ENCODE measurements at regions not wholly inside any gene's neighbourhood (a gene's known extent, or its start where the extent isn't known, plus 50 kb on each side); places are given as distances from the start of the nearest gene placed in this dataset.
A peak's percentile ranks its signal among the peaks of the same experiment; 100 is the strongest.

DNA sequence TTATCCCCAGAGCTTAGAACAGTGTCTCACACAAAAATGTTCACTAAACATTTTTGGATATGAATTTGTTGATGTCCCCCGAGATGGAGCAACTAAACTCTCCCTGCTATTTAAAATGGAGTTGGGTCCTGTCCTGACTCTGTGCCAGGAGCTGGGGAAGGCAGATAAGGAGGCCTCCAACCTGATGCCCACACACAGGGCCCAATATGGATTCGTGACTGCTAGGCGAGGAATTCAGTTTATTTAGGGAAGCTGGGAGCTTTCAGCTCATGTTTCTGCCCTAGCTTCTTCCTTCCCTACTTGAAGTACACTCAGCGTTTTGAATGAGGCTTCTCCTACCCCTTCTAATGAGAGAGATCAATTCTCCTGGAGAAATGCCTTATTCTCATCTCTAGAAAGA lies 373.0 kb upstream of the LARGE1 start:
- no peak overlapping the region for H3K4me3 ChIP-seq (ENCODE audit: low read length)
- DNase-seq (ENCODE audit: low read depth, low spot score): no peak

DNA sequence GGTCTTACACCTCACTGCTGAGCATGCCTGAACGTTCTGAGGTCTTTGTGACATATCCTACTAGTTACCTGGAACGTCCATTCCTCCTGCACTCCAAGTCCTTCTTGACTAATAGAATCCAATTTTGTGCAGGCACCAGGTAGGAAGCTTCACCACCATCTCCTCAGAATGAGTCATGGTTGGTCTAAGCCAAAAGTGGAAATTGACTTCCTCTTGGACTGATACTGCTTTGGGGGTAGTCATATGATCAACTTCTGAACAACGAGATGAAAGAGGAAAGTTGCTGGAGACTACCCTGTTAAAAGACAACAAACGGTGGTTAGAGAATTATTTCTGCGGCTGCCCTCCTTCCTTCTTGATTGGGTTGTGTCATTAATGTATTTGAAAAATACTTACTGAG lies 374.2 kb upstream of the LARGE1 start:
- DNase-seq (ENCODE audit: low read depth, low spot score): peak; percentile 27
- H3K4me3 ChIP-seq (ENCODE audit: low read length): no peak overlapping the region

DNA sequence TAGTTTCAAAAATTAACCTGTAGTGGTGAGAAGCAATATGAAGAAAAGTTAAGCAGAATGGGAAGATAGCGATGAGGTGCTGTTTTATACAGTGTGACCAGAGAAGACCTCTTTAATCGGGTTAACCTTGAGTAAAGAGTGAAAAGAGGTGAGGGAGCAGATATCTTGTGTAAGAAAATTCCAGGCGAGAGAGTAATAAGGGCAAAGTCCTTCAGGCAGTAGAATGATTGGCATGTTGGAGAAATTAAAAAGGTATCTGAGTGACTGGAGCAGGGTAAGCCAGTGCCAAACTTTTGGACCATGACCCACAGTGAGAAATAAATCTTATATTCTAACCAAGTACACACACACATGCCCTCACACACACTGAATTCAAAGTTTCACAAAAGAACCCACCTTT lies 374.7 kb upstream of the LARGE1 start:
- H3K4me3 ChIP-seq (ENCODE audit: low read length): no peak overlapping the region
- no peak for DNase-seq (ENCODE audit: low read depth, low spot score)

DNA sequence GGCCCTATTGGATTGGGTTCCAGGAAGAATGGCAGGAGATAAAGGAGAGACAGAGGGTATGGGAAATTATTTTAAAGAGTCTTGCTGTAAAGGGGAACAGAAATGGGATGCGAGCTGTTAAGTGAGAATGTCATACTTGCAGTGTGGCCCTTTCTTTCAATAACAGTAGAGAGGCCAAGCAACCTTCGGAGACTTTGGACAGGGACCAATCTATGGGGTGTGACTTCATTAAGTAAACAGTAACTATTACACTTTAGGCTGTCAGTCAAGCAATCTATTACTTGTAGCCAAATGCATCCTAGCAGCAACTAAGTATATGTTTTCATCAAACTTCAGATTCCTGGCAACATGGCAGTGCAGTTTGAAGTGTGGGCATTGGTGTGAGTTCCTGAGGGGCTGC lies 376.2 kb upstream of the LARGE1 start:
- no peak for DNase-seq (ENCODE audit: low read depth, low spot score)
- no peak overlapping the region for H3K4me3 ChIP-seq (ENCODE audit: low read length)

DNA sequence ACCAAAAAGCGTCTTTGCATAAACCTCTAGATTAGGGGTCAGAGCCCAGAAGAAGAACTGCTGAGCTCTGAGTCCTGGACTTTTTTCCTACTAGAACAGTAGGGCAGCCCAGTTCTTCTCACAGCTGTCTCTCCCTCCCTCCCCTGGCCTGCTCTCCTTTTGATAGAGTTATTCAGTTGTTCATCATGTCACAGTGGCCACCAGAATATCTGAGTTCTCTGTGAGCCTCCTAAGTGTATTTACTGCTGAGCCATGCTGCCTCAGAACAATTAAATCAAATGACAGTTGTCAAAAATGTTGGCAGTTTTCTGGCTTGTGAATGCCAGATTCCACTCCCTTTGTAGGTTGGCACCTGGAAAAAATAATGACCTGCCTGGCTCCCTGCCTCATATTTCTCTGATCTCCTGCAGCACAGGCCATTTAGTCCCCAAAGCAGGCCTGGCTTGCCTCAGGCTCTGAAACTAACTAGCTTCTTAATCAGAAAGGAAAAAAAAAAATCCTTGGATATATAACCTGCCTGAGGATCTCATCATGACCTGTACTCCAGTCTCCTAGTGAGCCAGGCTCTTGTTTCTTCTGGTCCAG lies 377.4 kb upstream of the LARGE1 start:
- no peak overlapping the region for H3K4me3 ChIP-seq (ENCODE audit: low read length)
- DNase-seq (ENCODE audit: low read depth, low spot score): no peak

DNA sequence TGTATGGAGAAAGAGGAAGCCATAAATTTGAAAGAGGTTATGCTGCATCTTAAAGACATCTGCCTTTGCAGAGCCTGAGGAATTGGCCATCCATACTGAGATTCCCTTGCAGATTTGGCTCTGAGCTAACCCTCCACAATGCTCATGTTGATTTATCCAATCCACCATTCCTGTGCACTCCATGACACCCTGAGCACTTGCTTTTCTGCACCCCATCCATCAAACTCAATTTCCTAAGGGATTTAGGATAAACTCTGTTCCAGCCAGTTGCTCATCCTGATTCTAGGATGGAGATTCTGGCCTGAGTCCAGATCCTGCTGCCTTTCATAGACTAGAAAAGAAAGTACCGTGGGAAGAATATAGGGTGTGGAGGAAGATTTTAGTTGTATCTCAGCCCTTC lies 379.2 kb upstream of the LARGE1 start:
- H3K4me3 ChIP-seq (ENCODE audit: low read length): no peak overlapping the region
- no peak for DNase-seq (ENCODE audit: low read depth, low spot score)

DNA sequence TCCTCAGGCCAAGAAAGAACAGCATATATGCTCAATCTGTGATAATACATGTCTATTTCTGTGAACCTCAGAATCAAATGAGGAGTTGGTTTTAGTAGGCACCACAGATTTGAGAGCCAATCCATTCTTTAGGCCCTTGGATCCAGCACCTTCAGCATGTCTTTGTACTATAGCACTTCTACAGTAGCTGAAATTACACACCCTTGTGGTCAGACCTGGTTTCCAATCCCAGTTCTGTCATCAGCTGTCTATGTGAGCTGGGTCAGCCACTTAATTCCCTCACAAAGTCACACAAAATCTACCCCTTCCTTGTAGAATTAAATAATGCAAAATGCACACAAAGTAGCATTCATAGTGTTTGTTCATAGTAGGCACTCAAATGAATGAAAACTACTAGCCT lies 381.3 kb upstream of the LARGE1 start:
- H3K4me3 ChIP-seq (ENCODE audit: low read length): no peak overlapping the region
- no peak for DNase-seq (ENCODE audit: low read depth, low spot score)

DNA sequence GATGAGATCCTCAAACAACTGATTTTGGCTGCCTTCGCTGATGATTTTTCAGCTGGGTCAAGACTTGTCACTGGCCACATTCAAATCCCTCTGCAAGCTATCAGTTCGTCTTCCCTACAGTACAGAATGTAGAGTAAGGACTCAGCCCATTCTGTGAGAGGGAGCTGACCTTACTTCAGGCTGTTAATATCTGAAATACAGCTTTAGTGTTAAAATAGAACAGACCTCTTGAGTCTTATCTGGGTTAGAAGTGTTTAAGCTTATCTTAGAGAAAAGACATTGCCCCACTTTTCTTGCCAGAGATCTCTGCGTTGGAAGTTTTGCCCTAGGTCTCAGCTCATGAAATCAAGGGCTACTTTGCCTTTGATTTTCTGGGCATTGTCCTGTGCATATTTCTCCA lies 383.4 kb upstream of the LARGE1 start:
- DNase-seq (ENCODE audit: low read depth, low spot score): no peak
- no peak overlapping the region for H3K4me3 ChIP-seq (ENCODE audit: low read length)

DNA sequence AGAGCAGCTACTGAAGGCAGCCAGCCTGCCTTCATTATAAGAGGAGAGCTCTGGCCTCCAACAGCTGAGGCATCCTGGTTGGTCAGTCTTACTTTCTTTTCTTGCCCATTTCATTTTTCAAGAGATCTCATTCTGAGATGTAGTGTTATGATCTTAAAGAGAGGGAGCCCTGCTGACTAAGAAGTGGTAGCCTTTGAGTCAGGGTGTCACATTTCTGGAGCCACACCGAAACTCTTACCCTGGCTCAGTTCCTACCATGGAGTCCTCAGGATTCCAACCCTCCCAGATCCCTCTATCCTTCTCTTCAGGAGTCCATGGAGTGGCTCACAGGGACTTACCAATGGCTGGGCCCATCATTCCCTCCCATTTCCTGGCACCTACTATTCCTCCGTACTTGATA lies 386.1 kb upstream of the LARGE1 start:
- no peak for DNase-seq (ENCODE audit: low read depth, low spot score)
- H3K4me3 ChIP-seq (ENCODE audit: low read length): no peak overlapping the region

DNA sequence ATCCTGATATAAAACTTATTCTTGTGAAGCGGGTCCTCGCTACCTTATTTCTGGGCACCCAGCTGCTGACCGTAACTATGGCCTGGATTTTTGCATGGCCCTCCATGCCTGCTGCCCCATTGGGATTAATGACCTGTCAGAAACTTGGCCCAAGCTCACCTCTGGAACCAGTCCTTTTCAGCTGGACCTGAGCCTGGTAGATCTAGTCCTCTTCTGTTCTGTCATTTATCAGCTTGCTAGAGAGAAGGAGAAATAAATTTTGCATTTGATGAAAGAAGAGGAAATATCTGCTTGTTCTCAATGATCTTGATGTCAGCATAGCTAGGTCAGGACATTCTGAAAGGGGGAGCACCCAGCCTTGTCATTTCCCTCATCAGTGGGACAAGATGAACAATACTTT lies 387.8 kb upstream of the LARGE1 start:
- no peak for DNase-seq (ENCODE audit: low read depth, low spot score)
- H3K4me3 ChIP-seq (ENCODE audit: low read length): no peak overlapping the region

DNA sequence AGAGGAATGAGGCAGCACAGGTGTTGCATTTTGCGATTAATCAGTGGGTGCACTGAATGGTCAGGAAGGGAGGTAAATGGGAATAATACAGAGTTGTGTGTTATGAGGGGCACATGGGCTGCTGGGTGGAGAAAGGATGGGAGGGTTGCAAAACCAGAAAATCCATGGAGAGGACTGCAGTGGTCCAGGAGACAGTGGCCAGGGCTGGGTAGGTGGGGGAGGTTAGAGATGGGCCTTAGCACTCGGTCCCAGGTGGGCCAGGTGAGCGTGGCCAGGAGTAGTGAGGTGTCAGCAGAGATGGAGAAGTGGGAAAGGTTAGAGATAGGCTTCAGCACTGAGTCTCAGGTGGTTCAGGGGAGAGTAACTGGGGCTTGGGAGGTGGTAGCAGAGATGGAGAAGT lies 399.1 kb upstream of the LARGE1 start:
- H3K4me3 ChIP-seq (ENCODE audit: low read length): no peak overlapping the region
- DNase-seq (ENCODE audit: low read depth, low spot score): no peak

DNA sequence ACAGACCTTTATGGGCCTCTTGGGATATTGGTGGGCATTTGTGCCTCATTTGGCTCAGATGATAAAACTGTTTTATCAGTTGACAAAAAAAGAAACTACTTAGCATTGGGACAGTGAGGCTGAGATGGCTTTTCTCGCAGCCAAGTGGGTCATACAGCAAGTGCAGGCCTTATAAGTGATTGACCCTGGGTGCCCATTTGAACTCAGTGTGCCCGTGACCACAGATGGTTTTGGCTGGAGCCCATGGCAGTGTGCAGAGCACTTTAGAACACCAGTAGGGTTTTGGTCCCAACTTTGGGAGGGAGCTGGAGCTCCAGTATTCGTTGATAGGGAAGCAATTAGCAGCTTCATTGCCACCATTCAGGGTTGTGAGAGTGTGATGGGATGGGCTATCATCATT lies 404.5 kb upstream of the LARGE1 start:
- H3K4me3 ChIP-seq (ENCODE audit: low read length): no peak overlapping the region
- DNase-seq (ENCODE audit: low read depth, low spot score): no peak

DNA sequence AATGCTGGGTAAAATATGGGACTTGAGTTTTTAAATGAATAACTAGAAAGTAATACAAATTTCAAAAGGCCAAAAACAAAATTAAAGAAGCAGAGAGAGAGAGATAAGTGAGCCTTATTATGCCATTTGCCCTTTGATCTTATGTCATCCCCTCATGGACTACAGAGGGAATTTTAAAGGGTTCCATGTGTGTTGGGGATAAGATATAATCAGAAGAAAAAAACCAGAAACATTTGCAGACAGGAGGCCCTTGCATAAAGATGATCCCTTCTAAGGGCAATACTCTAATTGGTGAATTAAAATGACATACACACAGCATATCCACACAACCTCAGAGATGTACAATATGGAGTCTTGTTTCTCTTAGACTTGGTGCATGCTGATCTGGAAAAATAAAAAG lies 406.6 kb upstream of the LARGE1 start:
- H3K4me3 ChIP-seq (ENCODE audit: low read length): no peak overlapping the region
- DNase-seq (ENCODE audit: low read depth, low spot score): no peak

DNA sequence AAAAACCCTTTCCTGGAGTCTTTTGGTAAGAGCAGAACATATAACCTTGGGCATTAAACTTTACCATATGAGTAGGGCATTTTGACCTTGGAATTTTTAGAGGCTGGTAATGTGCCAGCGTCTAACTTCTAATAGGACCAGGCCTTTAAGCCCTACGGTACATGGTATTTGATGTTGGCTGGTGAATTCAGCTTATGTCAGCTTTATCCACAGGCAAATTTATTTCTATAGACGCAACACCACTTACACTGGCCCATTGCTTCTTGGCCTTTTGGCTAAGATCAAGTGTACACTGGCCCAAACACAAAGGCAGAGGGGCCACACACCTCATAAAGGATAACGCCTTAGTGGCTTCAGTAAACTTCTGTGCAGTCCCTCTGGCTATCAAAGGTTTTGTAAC lies 410.2 kb upstream of the LARGE1 start:
- H3K4me3 ChIP-seq (ENCODE audit: low read length): no peak overlapping the region
- DNase-seq (ENCODE audit: low read depth, low spot score): no peak

DNA sequence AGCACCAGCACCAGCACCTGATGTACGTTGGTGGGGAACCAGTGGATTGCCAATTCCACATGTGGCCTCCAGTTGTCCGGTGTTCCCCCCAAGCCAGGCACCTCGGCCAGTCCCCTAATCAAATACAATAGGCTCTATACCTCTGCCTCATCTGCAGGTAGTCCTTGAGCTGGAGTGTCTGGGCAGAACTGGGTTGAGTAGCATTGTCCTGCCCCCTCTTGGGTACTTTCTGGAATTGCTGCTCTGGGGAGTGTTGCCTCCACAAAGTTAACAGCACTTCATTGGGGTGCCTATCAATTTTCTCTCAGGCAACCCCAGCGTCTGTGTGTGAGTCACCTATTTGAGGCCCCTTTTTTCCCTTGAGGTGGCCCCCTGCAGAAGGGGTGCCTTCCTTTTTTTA lies 413.0 kb upstream of the LARGE1 start:
- H3K4me3 ChIP-seq (ENCODE audit: low read length): no peak overlapping the region
- DNase-seq (ENCODE audit: low read depth, low spot score): no peak

DNA sequence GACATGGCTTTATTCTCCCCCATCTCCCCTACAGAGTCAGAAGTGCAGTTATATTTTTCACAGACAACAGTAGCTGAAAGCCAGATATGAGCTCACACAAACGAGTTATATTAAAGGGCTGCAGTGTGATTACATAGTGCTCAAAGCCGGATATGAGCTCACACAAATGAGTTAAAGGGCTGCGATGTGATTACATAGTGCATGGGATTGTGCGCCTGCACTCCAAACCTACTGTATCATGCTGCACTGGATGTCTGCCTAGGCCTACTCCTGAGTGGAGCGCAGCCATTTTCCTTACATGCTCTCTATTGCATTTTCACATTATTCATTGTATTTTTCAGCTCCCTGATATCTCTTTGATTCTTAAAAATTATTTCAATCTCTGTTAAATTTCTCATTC lies 414.6 kb upstream of the LARGE1 start:
- H3K4me3 ChIP-seq (ENCODE audit: low read length): no peak overlapping the region
- DNase-seq (ENCODE audit: low read depth, low spot score): peak; percentile 7

DNA sequence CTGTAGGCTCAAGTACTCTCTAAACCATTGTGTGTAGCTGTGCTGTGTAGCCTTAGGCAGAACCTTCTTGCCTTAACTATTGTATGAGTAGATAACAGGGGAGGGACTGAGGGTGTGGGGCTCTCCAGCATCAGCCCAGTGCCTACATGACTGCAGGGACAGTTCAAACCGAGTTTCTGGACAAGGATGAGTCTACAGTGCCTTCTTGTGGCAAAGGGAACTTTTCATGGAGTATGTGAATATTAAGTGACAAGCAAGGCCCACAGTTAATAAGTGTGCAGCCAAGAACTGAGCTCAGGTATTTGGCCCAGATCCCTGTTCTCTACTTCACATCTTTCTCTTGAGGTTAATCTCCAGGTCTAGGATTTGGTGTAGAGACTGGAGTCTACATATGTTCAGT lies 424.4 kb upstream of the LARGE1 start:
- H3K4me3 ChIP-seq (ENCODE audit: low read length): no peak overlapping the region
- DNase-seq (ENCODE audit: low read depth, low spot score): no peak

DNA sequence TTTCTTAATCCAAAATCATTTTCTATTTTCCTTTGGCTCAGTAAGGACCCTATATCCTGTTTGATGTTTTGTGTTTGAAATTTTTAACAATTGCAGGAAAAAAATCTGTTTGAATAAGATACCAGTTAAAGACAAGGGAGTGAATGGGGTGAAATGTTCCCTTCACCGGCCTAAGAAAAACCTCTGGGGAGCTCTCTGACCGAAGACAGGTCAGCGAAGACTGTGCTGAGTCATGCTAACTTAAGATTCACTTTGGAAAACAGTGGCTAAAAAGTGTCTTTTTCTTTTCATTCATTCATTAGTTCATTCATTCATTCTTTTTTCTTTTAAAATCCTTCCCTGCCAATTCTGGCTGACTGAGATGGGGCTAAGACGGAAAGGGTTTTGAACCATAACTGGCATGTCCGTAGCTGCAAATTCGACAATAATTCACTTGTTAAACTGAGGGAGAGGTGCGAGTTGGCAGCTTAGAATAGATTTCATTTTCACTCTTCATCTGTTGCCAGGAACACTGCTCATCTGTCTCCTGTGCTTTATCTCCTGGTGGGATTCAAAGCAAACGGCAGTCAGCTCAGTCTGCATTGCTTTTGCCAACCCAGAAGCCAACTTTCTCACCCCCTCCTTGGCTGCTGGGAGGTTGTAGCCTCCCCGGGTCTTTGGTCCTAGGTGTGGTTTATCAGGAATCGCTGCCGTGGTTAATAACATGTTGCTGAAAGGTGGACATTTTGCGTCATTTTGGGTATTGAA lies 434.0 kb upstream of the LARGE1 start:
- no peak overlapping the region for H3K4me3 ChIP-seq (ENCODE audit: low read length)
- no peak for DNase-seq (ENCODE audit: low read depth, low spot score)

DNA sequence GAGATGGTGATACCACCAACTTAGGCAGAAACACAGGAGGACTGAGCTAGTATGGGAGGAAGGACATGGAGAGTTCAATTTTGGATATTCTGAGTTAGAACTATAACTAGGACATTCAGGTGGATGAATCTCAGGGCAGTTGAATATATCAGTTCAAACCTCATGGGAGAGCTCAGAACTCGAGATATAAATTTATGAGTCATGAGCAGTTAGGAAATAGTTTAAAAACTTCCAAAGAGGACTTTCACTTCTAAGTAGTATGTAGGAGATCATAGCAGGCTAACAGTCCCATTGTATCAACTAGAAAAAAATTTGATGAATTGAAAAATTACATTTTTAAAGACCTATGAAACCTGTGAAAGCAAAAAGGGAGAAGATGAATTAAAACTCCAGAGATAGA lies 436.2 kb upstream of the LARGE1 start:
- H3K4me3 ChIP-seq (ENCODE audit: low read length): no peak overlapping the region
- no peak for DNase-seq (ENCODE audit: low read depth, low spot score)

DNA sequence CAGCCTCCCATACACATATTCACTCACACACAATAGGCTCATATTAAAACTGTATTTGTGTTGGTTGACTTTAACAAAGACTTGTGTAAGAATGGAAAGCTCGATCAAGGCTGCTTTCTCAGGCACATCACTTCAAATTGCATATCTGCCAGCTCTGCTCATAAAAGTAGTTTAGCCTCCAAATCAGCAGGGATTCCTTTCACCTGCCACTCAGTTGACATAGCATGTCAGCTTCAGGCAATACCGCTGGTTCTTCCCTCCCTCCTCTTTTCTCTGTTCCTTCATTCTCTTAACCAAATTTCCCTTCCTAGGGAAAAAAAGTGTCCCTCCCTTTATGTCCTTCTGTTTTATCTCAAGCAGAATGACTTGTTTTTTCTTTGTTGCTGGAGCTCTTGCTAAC lies 450.4 kb upstream of the LARGE1 start:
- no peak overlapping the region for H3K4me3 ChIP-seq (ENCODE audit: low read length)
- no peak for DNase-seq (ENCODE audit: low read depth, low spot score)

DNA sequence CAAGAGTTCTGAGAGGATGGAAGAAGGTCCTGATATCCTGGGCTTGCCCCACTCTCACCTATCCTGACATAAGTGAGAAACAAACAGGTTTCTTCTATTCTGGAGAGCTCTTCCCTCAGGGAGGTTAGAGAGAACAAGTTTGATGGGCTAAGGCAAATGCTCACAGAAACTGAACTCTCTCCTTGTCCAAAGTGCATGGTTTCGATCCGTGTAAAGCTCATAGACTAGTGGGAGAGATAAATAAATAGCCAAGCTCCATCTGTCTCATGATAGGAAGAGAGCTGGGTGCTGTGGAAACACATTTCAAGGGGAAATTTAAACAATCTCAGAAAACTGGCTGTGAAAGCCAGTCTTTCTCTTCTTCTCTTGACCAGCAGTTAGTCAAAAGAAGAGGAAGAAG lies 459.5 kb upstream of the LARGE1 start:
- no peak overlapping the region for H3K4me3 ChIP-seq (ENCODE audit: low read length)
- no peak for DNase-seq (ENCODE audit: low read depth, low spot score)

Measured in Jurkat, Clone E6-1 (cell line).